Panc1 (cell line): ENCODE measurements at regions not wholly inside any gene's neighbourhood (a gene's known extent, or its start where the extent isn't known, plus 50 kb on each side); places are given as distances from the start of the nearest gene placed in this dataset.

ENCODE experiments used
- ATAC-seq: fragments of 200-7000 bp; cut with Tn5 transposase; 2 replicates; pipeline ENCODE4 v1.9.1; 2020; ENCODE audit warnings: mild to moderate bottlenecking, moderate library complexity
- BruUV-seq: library from RNA; stranded (reverse); fragments of 400-500 nt; replicated peaks from 2 replicates; lab custom pipeline; 2021; lab: Mats Ljungman, UMichigan
- CTCF ChIA-PET: fragments of 300-600 bp; sonication (Branson Sonifier 250); formaldehyde crosslinking; loops from one replicate; lab custom pipeline; 2022; ENCODE audit warnings: antibody characterized with exemption; lab: Charles Lee
- POLR2A ChIA-PET: fragments of 300-600 bp; sonication (Branson Sonifier 250); formaldehyde crosslinking; loops from one replicate; lab custom pipeline; 2022; ENCODE audit warnings: antibody characterized with exemption; lab: Charles Lee
- DNase-seq: peaks from one replicate; pipeline ENCODE4 v3.0.0-alpha.2; 2010; ENCODE audit warnings: low read depth, low spot score
- H3K27ac ChIP-seq: 2 replicates; pipeline ENCODE4 v1.5.1; 2011; ENCODE audit warnings: mild to moderate bottlenecking, low read length, inconsistent platforms
- H3K27me3 ChIP-seq: fragments of 200-500 bp; sonication (Bioruptor generic); 2 replicates; pipeline ENCODE4 v1.6.0; 2014; ENCODE audit warnings: low read length, inconsistent platforms; ENCODE audit not compliant: control insufficient read depth, insufficient read depth
- H3K36me3 ChIP-seq: fragments of 200-500 bp; sonication (Bioruptor generic); 2 replicates; pipeline ENCODE4 v1.5.1; 2014; ENCODE audit warnings: inconsistent platforms, mild to moderate bottlenecking, low read length, moderate library complexity; ENCODE audit not compliant: control insufficient read depth, insufficient read depth
- H3K4me1 ChIP-seq: 2 replicates; pipeline ENCODE4 v1.5.1; 2011; ENCODE audit warnings: inconsistent platforms, mild to moderate bottlenecking, low read length, moderate library complexity; ENCODE audit not compliant: control insufficient read depth, insufficient read depth
- H3K4me3 ChIP-seq, 2 experiments: 2 replicates each; pipeline ENCODE4 v1.5.1; 2011 to 2012; ENCODE audit warnings: low read depth in 2 of 2, low read length in 2 of 2, mild to moderate bottlenecking in 2 of 2, inconsistent platforms in 1 of 2, moderate library complexity in 1 of 2
- H3K9me3 ChIP-seq: fragments of 200-500 bp; sonication (Bioruptor generic); 2 replicates; pipeline ENCODE4 v1.5.1; 2014; ENCODE audit warnings: low read depth, mild to moderate bottlenecking, inconsistent platforms, low read length, moderate library complexity; ENCODE audit not compliant: control insufficient read depth, insufficient read depth
- POLR2AphosphoS5 ChIP-seq: IDR thresholded peaks from 2 replicates; pipeline ENCODE4 v1.6.1; 2012; ENCODE audit warnings: mild to moderate bottlenecking, low read depth, low read length, moderate library complexity
- REST ChIP-seq, 2 experiments: IDR thresholded peaks; 2 replicates each; pipeline ENCODE4 v1.6.1; 2011 to 2012; ENCODE audit warnings: low read depth in 2 of 2, control low read depth in 1 of 2, low read length in 1 of 2, mild to moderate bottlenecking in 1 of 2, moderate library complexity in 1 of 2; ENCODE audit not compliant: insufficient read depth in 1 of 2
- SIN3A ChIP-seq: IDR thresholded peaks from 2 replicates; pipeline ENCODE4 v1.6.1; 2012; ENCODE audit warnings: low read depth, mild to moderate bottlenecking, low read length, moderate library complexity, borderline replicate concordance; ENCODE audit not compliant: insufficient read depth
- TCF7L2 ChIP-seq: IDR thresholded peaks from 2 replicates; pipeline ENCODE4 v1.6.1; 2011; ENCODE audit warnings: mild to moderate bottlenecking, low read depth, low read length, inconsistent platforms
- in situ Hi-C: cut with HindIII; loops from 2 replicates; pipeline ENCODE4 v1.10.0; 2016; ENCODE audit warnings: low sequenced_read_pairs, low pct_unique_long_range_greater_than_20kb
- intact Hi-C: fragments of 100-400 bp; cut with micrococcal nuclease; formaldehyde crosslinking; loops from one replicate; pipeline ENCODE4 v1.10.0; 2022; ENCODE audit not compliant: unreplicated experiment
- TF ChIP-seq, protein P1 (sequence below): fragments of 450-650 bp; IDR thresholded peaks from 2 replicates; pipeline ENCODE4 v1.5.1; 2017; ENCODE audit warnings: mild to moderate bottlenecking

GRCh38 chr12:25859976-25860375, 98.5 kb upstream of the RASSF8 start:
- Histone ChIP-seq H3K27ac (no peak overlapping the region), H3K9me3 (no peaks in the 10 kb centered on the region), H3K27me3 (peaks cover 9% of the 10 kb centered on the region), H3K4me3 (no peak overlapping the region), H3K4me1 (no peaks in the 10 kb centered on the region), H3K36me3 (no peaks in the 10 kb centered on the region)
- in situ Hi-C loops, result no loop called here
- TF ChIP-seq SIN3A (no peak), POLR2AphosphoS5 (no peak)
- intact Hi-C loops, result no loop called here
- ChIA-PET POLR2A (interaction anchor here (0.6 kb wide), 1 partner anchor 619 kb away, joined by 3 read pairs; no protein-coding TSS in a partner anchor), CTCF (no interaction called here)
- no peak for ATAC-seq
- BruUV-seq, result no TSS peak
- no peak for DNase-seq

GRCh38 chr12:25861226-25861625, 97.3 kb upstream of the RASSF8 start:
- no TSS peak for BruUV-seq
- ChIA-PET CTCF (no interaction called here), POLR2A (interaction anchor here (0.6 kb wide), 1 partner anchor 503 kb away, joined by 3 read pairs; no protein-coding TSS in a partner anchor)
- Histone ChIP-seq H3K4me3 (no peak overlapping the region), H3K27me3 (peaks cover 9% of the 10 kb centered on the region), H3K9me3 (no peaks in the 10 kb centered on the region), H3K36me3 (no peaks in the 10 kb centered on the region), H3K4me1 (no peaks in the 10 kb centered on the region), H3K27ac (no peak overlapping the region)
- no peak for ATAC-seq
- intact Hi-C loops (no loop called here), in situ Hi-C loops (no loop called here)
- DNase-seq, result no peak
- TF ChIP-seq REST (IDR thresholded peaks at IDR 0.05; ENCODE audit: insufficient read depth in 1 of 2, low read depth in 2 of 2, low read length in 1 of 2) (no peak), SIN3A (no peak), POLR2AphosphoS5 (no peak)

GRCh38 chr12:25864306-25865276, 93.9 kb upstream of the RASSF8 start:
- DNase-seq, result no peak
- POLR2A ChIA-PET, result no interaction called here
- no peak for TF ChIP-seq TCF7L2
- TF ChIP-seq REST (IDR thresholded peaks at IDR 0.05; ENCODE audit: insufficient read depth in 1 of 2, low read depth in 2 of 2, low read length in 1 of 2), result no peak
- no peak for TF ChIP-seq POLR2AphosphoS5
- TF ChIP-seq, protein P1, sequence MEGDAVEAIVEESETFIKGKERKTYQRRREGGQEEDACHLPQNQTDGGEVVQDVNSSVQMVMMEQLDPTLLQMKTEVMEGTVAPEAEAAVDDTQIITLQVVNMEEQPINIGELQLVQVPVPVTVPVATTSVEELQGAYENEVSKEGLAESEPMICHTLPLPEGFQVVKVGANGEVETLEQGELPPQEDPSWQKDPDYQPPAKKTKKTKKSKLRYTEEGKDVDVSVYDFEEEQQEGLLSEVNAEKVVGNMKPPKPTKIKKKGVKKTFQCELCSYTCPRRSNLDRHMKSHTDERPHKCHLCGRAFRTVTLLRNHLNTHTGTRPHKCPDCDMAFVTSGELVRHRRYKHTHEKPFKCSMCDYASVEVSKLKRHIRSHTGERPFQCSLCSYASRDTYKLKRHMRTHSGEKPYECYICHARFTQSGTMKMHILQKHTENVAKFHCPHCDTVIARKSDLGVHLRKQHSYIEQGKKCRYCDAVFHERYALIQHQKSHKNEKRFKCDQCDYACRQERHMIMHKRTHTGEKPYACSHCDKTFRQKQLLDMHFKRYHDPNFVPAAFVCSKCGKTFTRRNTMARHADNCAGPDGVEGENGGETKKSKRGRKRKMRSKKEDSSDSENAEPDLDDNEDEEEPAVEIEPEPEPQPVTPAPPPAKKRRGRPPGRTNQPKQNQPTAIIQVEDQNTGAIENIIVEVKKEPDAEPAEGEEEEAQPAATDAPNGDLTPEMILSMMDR, result no peak
- TF ChIP-seq SIN3A, result no peak
- no peaks in the 10 kb centered on the region for H3K4me1 ChIP-seq
- no peak overlapping the region for H3K27ac ChIP-seq
- no peaks in the 10 kb centered on the region for H3K36me3 ChIP-seq
- ATAC-seq, result no peak
- in situ Hi-C loops, result no loop called here
- intact Hi-C loops, result no loop called here
- H3K27me3 ChIP-seq, result peaks cover 4% of the 10 kb centered on the region
- no TSS peak for BruUV-seq
- CTCF ChIA-PET, result interaction anchor here (0.7 kb wide), 1 partner anchor 164 kb away, joined by 3 read pairs; no protein-coding TSS in a partner anchor
- no peaks in the 10 kb centered on the region for H3K9me3 ChIP-seq
- no peak overlapping the region for H3K4me3 ChIP-seq
